ENCODE measurements at regions not wholly inside any gene's neighbourhood (a gene's known extent, or its start where the extent isn't known, plus 50 kb on each side); places are given as distances from the start of the nearest gene placed in this dataset.

GRCh38 chr2:239824866-239825704, 200.1 kb downstream of the NDUFA10 start:
- no peaks in the 10 kb centered on the region for H3K9me3 Mint-ChIP-seq
- no peak overlapping the region for H3K4me3 Mint-ChIP-seq
- intact Hi-C loops (cut with DNase I, micrococcal nuclease), result no loop called here
- no peaks in the 10 kb centered on the region for H3K4me1 Mint-ChIP-seq (ENCODE audit: low read depth)
- ATAC-seq (ENCODE audit: poor library complexity) (no peak), DNase-seq (peak in 1 of 14 experiments; percentile 14)
- no peaks in the 10 kb centered on the region for H3K4me1 ChIP-seq (ENCODE audit: insufficient read depth, low read length)
- no peaks in the 10 kb centered on the region for H3K27me3 ChIP-seq (ENCODE audit: control insufficient read depth in 1 of 2, insufficient read depth in 2 of 2, low read length in 2 of 2)
- H3K4me3 ChIP-seq (ENCODE audit: low read length), result no peak overlapping the region
- H3K9me3 ChIP-seq (ENCODE audit: control insufficient read depth in 1 of 2, insufficient read depth in 1 of 2, low read length in 2 of 2), result no peaks in the 10 kb centered on the region
- H3K36me3 Mint-ChIP-seq (ENCODE audit: low read depth), result no peaks in the 10 kb centered on the region
- CTCF ChIA-PET, result no interaction called here
- no peak overlapping the region for H3K27ac Mint-ChIP-seq
- H3K36me3 ChIP-seq (ENCODE audit: insufficient read depth, low read length), result no peaks in the 10 kb centered on the region
- no peaks in the 10 kb centered on the region for H3K27me3 Mint-ChIP-seq
- no peak overlapping the region for H3K27ac ChIP-seq (ENCODE audit: low read depth in 1 of 2, low read length in 2 of 2)
- POLR2A ChIA-PET, result no interaction called here
- TF ChIP-seq CTCF (IDR thresholded peaks at IDR 0.05), result no peak

GRCh38 chr2:239824046-239824694, 201.0 kb downstream of the NDUFA10 start:
- H3K27ac ChIP-seq (ENCODE audit: low read depth in 1 of 2, low read length in 2 of 2), result no peak overlapping the region
- H3K36me3 ChIP-seq (ENCODE audit: insufficient read depth, low read length), result no peaks in the 10 kb centered on the region
- no peak for TF ChIP-seq CTCF (IDR thresholded peaks at IDR 0.05)
- ChIA-PET CTCF (no interaction called here), POLR2A (no interaction called here)
- Mint-ChIP-seq H3K27me3 (no peaks in the 10 kb centered on the region), H3K9me3 (no peaks in the 10 kb centered on the region), H3K27ac (no peak overlapping the region), H3K4me1 (ENCODE audit: low read depth) (no peaks in the 10 kb centered on the region), H3K4me3 (no peak overlapping the region), H3K36me3 (ENCODE audit: low read depth) (no peaks in the 10 kb centered on the region)
- intact Hi-C loops (cut with DNase I, micrococcal nuclease), result no loop called here
- ATAC-seq (ENCODE audit: poor library complexity), result no peak
- H3K27me3 ChIP-seq (ENCODE audit: control insufficient read depth in 1 of 2, insufficient read depth in 2 of 2, low read length in 2 of 2), result no peaks in the 10 kb centered on the region
- peak in 3 of 14 experiments; percentile 2 to 16 (median 9) for DNase-seq
- no peaks in the 10 kb centered on the region for H3K4me1 ChIP-seq (ENCODE audit: insufficient read depth, low read length)
- H3K4me3 ChIP-seq (ENCODE audit: low read length), result no peak overlapping the region
- no peaks in the 10 kb centered on the region for H3K9me3 ChIP-seq (ENCODE audit: control insufficient read depth in 1 of 2, insufficient read depth in 1 of 2, low read length in 2 of 2)

- DNase-seq (no peak), ATAC-seq (ENCODE audit: poor library complexity) (no peak)
- H3K36me3 ChIP-seq (ENCODE audit: insufficient read depth, low read length), result no peaks in the 10 kb centered on the region
- Mint-ChIP-seq H3K36me3 (ENCODE audit: low read depth) (no peaks in the 10 kb centered on the region), H3K9me3 (no peaks in the 10 kb centered on the region), H3K27me3 (no peaks in the 10 kb centered on the region), H3K27ac (no peak overlapping the region), H3K4me1 (ENCODE audit: low read depth) (no peaks in the 10 kb centered on the region), H3K4me3 (no peak overlapping the region)
- no peaks in the 10 kb centered on the region for H3K27me3 ChIP-seq (ENCODE audit: control insufficient read depth in 1 of 2, insufficient read depth in 2 of 2, low read length in 2 of 2)
- peaks cover 0 to 4% of the 10 kb centered on the region in 2 experiments for H3K9me3 ChIP-seq (ENCODE audit: control insufficient read depth in 1 of 2, insufficient read depth in 1 of 2, low read length in 2 of 2)
- no peak overlapping the region for H3K27ac ChIP-seq (ENCODE audit: low read depth in 1 of 2, low read length in 2 of 2)
- ChIA-PET CTCF (no interaction called here), POLR2A (no interaction called here)
- intact Hi-C loops (cut with DNase I, micrococcal nuclease), result no loop called here
- no peak for TF ChIP-seq CTCF (IDR thresholded peaks at IDR 0.05)
- no peaks in the 10 kb centered on the region for H3K4me1 ChIP-seq (ENCODE audit: insufficient read depth, low read length)
- no peak overlapping the region for H3K4me3 ChIP-seq (ENCODE audit: low read length)
Observed at GRCh38 chr2:239822146-239822831, 202.9 kb downstream of the NDUFA10 start.
